Tongue (tissue), 1 donor: ENCODE measurements at regions not wholly inside any gene's neighbourhood (a gene's known extent, or its start where the extent isn't known, plus 50 kb on each side); places are given as distances from the start of the nearest gene placed in this dataset. TPM values are rescaled to one million over a fixed set of nuclear protein-coding genes. Genes with fewer than 3 reads are reported as not detected.

Experiments
- small RNA-seq: library from RNA; depleted of rRNA; stranded (forward); fragments of <200 nt; gene quantifications from one replicate; pipeline ENCODE3, GENCODE V24; 2014; ENCODE audit warnings: low replicate concordance

Small RNAs in the stretch of these regions (small RNA-seq; reads per million reads assigned to genes)
- gene MIR548AE1 = not detected
